SU-DHL-6 (cell line): ENCODE measurements at regions not wholly inside any gene's neighbourhood (a gene's known extent, or its start where the extent isn't known, plus 50 kb on each side); places are given as distances from the start of the nearest gene placed in this dataset.

Experiments
- H2AFZ ChIP-seq: fragments of 200-600 bp; sonication (generic); 2 replicates; pipeline ENCODE4 v1.6.1; 2014; ENCODE audit warnings: low read depth, mild to moderate bottlenecking, moderate library complexity, mixed read lengths, antibody characterized with exemption, low read length; ENCODE audit not compliant: severe bottlenecking
- H3F3A ChIP-seq: fragments of 200-600 bp; shearing (Covaris generic); 2 replicates; pipeline ENCODE4 v1.6.0; 2016; ENCODE audit warnings: antibody characterized with exemption, mild to moderate bottlenecking; ENCODE audit not compliant: insufficient read depth
- H3K27ac ChIP-seq: fragments of 200-600 bp; sonication (generic); 2 replicates; pipeline ENCODE4 v1.5.1; 2016; ENCODE audit warnings: low read depth, mild to moderate bottlenecking, low read length, moderate library complexity, mixed read lengths
- H3K27me3 ChIP-seq: fragments of 200-600 bp; sonication (generic), shearing (Covaris generic); 2 replicates; pipeline ENCODE4 v1.6.0; 2014; ENCODE audit warnings: mild to moderate bottlenecking, low read length
- H3K36me3 ChIP-seq: fragments of 200-600 bp; sonication (generic); 2 replicates; pipeline ENCODE4 v1.6.1; 2014; ENCODE audit warnings: mild to moderate bottlenecking, low read length, mixed read lengths
- H3K4me2 ChIP-seq: fragments of 300-600, 200-600 bp; shearing (Covaris generic), sonication (generic); 2 replicates; pipeline ENCODE4 v1.6.0; 2014; ENCODE audit warnings: low read length, low read depth, mild to moderate bottlenecking; ENCODE audit not compliant: poor library complexity, severe bottlenecking
- H3K4me3 ChIP-seq: fragments of 200-600 bp; sonication (generic); 2 replicates; pipeline ENCODE4 v1.5.1; 2014; ENCODE audit warnings: antibody characterized with exemption, low read length, mild to moderate bottlenecking, mixed read lengths; ENCODE audit not compliant: insufficient read depth, poor library complexity, severe bottlenecking
- H3K79me2 ChIP-seq: fragments of 200-600 bp; sonication (generic); 2 replicates; pipeline ENCODE4 v1.6.1; 2014; ENCODE audit warnings: mild to moderate bottlenecking, low read length, moderate library complexity; ENCODE audit not compliant: insufficient read depth
- H3K9ac ChIP-seq: fragments of 200-600 bp; sonication (generic); 2 replicates; pipeline ENCODE4 v1.7.0; 2014; ENCODE audit warnings: mild to moderate bottlenecking, low read length
- H3K9me2 ChIP-seq: fragments of 200-600 bp; sonication (generic); replicated peaks from 2 replicates; pipeline ENCODE4 v1.6.1; 2014; ENCODE audit warnings: low read length; ENCODE audit not compliant: insufficient read depth
- H3K9me3 ChIP-seq: fragments of 200-600 bp; sonication (generic); 2 replicates; pipeline ENCODE4 v1.6.1; 2014; ENCODE audit warnings: low read length, mixed read lengths; ENCODE audit not compliant: insufficient read depth
- H4K20me1 ChIP-seq: fragments of 200-600 bp; sonication (generic); 2 replicates; pipeline ENCODE4 v1.6.1; 2014; ENCODE audit warnings: low read depth, mild to moderate bottlenecking, antibody characterized with exemption, low read length, moderate library complexity, mixed read lengths
- EZH2phosphoT487 ChIP-seq: fragments of 200-600 bp; sonication (generic), shearing (Covaris generic); conservative IDR thresholded peaks from 2 replicates; pipeline ENCODE4 v1.6.1; 2018; ENCODE audit warnings: mild to moderate bottlenecking, antibody characterized with exemption, low read length, moderate library complexity, mixed read lengths
- TF ChIP-seq, protein P1 (sequence below): fragments of 200-600 bp; sonication (generic); IDR thresholded peaks from one replicate; pipeline ENCODE4 v1.5.1; 2017; ENCODE audit warnings: antibody characterized with exemption, mild to moderate bottlenecking, low read length, moderate library complexity; ENCODE audit not compliant: insufficient read depth, poor library complexity, severe bottlenecking

- H3K4me2 ChIP-seq, result no peak overlapping the region
- TF ChIP-seq, protein P1, sequence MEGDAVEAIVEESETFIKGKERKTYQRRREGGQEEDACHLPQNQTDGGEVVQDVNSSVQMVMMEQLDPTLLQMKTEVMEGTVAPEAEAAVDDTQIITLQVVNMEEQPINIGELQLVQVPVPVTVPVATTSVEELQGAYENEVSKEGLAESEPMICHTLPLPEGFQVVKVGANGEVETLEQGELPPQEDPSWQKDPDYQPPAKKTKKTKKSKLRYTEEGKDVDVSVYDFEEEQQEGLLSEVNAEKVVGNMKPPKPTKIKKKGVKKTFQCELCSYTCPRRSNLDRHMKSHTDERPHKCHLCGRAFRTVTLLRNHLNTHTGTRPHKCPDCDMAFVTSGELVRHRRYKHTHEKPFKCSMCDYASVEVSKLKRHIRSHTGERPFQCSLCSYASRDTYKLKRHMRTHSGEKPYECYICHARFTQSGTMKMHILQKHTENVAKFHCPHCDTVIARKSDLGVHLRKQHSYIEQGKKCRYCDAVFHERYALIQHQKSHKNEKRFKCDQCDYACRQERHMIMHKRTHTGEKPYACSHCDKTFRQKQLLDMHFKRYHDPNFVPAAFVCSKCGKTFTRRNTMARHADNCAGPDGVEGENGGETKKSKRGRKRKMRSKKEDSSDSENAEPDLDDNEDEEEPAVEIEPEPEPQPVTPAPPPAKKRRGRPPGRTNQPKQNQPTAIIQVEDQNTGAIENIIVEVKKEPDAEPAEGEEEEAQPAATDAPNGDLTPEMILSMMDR, result no peak
- TF ChIP-seq EZH2phosphoT487, result no peak
- no peak overlapping the region for H3K27ac ChIP-seq
- H3F3A ChIP-seq, result no peaks in the 10 kb centered on the region
- no peaks in the 10 kb centered on the region for H3K27me3 ChIP-seq
- no peaks in the 10 kb centered on the region for H3K9me2 ChIP-seq
- H3K79me2 ChIP-seq, result no peaks in the 10 kb centered on the region
- H3K36me3 ChIP-seq, result no peaks in the 10 kb centered on the region
- H3K9me3 ChIP-seq, result no peaks in the 10 kb centered on the region
- H4K20me1 ChIP-seq, result no peaks in the 10 kb centered on the region
- H3K9ac ChIP-seq, result no peak overlapping the region
- no peak overlapping the region for H3K4me3 ChIP-seq
- no peak overlapping the region for H2AFZ ChIP-seq
Measured at GRCh38 chr18:78480262-78481054, 499.2 kb upstream of the SALL3 start.

GRCh38 chr18:78482378-78482777, 497.2 kb upstream of the SALL3 start:
- TF ChIP-seq, protein P1, result no peak
- no peak for TF ChIP-seq EZH2phosphoT487
- Histone ChIP-seq H4K20me1 (no peaks in the 10 kb centered on the region), H2AFZ (no peak overlapping the region), H3K27me3 (no peaks in the 10 kb centered on the region), H3K9ac (no peak overlapping the region), H3K27ac (no peak overlapping the region), H3K4me2 (no peak overlapping the region), H3K36me3 (no peaks in the 10 kb centered on the region), H3K79me2 (no peaks in the 10 kb centered on the region), H3K9me2 (no peaks in the 10 kb centered on the region), H3K9me3 (no peaks in the 10 kb centered on the region), H3K4me3 (no peak overlapping the region), H3F3A (no peaks in the 10 kb centered on the region)

- Histone ChIP-seq H3K9me2 (no peaks in the 10 kb centered on the region), H3K9ac (no peak overlapping the region), H4K20me1 (no peaks in the 10 kb centered on the region), H2AFZ (no peak overlapping the region), H3K79me2 (no peaks in the 10 kb centered on the region), H3K27me3 (no peaks in the 10 kb centered on the region), H3K36me3 (no peaks in the 10 kb centered on the region), H3K4me2 (no peak overlapping the region), H3K9me3 (no peaks in the 10 kb centered on the region), H3F3A (no peaks in the 10 kb centered on the region), H3K27ac (no peak overlapping the region), H3K4me3 (no peak overlapping the region)
- TF ChIP-seq EZH2phosphoT487, result no peak
- TF ChIP-seq, protein P1, result no peak
Measured at GRCh38 chr18:78487649-78488048, 492.0 kb upstream of the SALL3 start.
